ENCODE measurements at regions not wholly inside any gene's neighbourhood (a gene's known extent, or its start where the extent isn't known, plus 50 kb on each side); places are given as distances from the start of the nearest gene placed in this dataset.

DNA sequence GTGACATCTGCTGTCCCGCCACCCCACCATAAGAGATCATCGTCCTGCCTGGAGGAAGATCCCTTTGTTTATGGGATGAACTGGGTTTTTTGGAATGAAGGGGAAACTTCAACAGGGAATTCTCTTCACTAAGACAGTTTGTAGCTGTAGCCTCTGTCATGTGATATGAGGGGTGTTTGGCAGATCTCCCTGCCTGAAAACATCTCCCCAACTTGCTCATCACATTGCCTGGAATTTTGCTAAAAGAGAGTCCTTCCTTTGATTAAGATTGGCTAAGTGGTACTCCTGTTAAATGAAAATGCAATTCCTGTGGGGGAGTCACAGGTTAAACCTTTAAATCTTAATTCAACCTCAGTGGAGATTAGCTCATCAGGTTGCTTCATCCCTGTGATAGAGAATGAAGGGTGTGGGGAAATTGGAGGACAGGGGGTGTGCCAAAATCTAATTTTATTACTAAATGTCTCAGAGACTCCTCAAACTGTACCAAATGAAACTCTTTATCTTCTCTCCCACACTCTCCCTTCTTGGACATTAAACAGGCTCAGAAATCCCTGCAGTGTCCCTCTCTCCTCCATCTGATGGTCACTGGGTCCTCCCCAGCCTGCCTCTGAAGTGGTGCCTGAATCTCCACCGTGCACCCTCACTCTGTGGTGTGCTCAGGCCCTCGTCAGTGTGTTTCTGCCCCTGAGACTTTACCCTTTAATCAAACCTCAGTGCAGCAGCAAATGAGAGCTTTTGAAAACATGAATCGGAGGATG is 54.8 kb downstream of the IER5 start:
- Histone ChIP-seq H3K9me3 (ENCODE audit: low read length) (no peaks in the 10 kb centered on the region), H3K79me2 (ENCODE audit: insufficient read depth, low read length) (no peaks in the 10 kb centered on the region), H3K4me3 (replicated peaks in 1 of 3; ENCODE audit: insufficient read depth in 1 of 3, low read depth in 2 of 3, low read length in 3 of 3) (no peak overlapping the region), H3K9ac (ENCODE audit: insufficient read depth, low read depth, low read length) (no peak overlapping the region), H3K27ac (ENCODE audit: extremely low read length, insufficient read depth, low read length) (no peak overlapping the region), H3K36me3 (replicated peaks in 1 of 2; ENCODE audit: control insufficient read depth in 1 of 2, insufficient read depth in 2 of 2, low read length in 2 of 2) (no peaks in the 10 kb centered on the region), H2AFZ (ENCODE audit: low read length) (no peak overlapping the region), H3K4me1 (ENCODE audit: insufficient read depth, low read length) (peaks cover 35% of the 10 kb centered on the region), H4K20me1 (ENCODE audit: insufficient read depth, low read length) (no peaks in the 10 kb centered on the region), H3K27me3 (ENCODE audit: control insufficient read depth in 1 of 2, insufficient read depth in 2 of 2, low read length in 2 of 2) (peaks cover 0 to 9% of the 10 kb centered on the region in 2 experiments; a peak in 1 of 5 replicates), H3K4me2 (ENCODE audit: low read depth, low read length) (no peak overlapping the region)
- no peak for FAIRE-seq
- TF ChIP-seq, protein P1, sequence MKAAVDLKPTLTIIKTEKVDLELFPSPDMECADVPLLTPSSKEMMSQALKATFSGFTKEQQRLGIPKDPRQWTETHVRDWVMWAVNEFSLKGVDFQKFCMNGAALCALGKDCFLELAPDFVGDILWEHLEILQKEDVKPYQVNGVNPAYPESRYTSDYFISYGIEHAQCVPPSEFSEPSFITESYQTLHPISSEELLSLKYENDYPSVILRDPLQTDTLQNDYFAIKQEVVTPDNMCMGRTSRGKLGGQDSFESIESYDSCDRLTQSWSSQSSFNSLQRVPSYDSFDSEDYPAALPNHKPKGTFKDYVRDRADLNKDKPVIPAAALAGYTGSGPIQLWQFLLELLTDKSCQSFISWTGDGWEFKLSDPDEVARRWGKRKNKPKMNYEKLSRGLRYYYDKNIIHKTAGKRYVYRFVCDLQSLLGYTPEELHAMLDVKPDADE (CRISPR knock-in tag; IDR thresholded peaks at IDR 0.05) = no peak
- TF ChIP-seq SOX6 (IDR thresholded peaks at IDR 0.05) (no peak), SOX6 (CRISPR knock-in tag; IDR thresholded peaks at IDR 0.05) (no peak), ZNF747 (CRISPR knock-in tag; IDR thresholded peaks at IDR 0.05; ENCODE audit: borderline replicate concordance) (no peak), NCOA1 (CRISPR knock-in tag; IDR thresholded peaks at IDR 0.05) (no peak), HOXD1 (CRISPR knock-in tag; IDR thresholded peaks at IDR 0.05) (no peak), PHB2 (IDR thresholded peaks at IDR 0.05; ENCODE audit: partially characterized antibody) (no peak), ZSCAN20 (CRISPR knock-in tag; IDR thresholded peaks at IDR 0.05; ENCODE audit: borderline replicate concordance) (no peak), KMT2A (CRISPR knock-in tag; IDR thresholded peaks at IDR 0.05) (no peak), DPF2 (CRISPR knock-in tag; IDR thresholded peaks at IDR 0.05; ENCODE audit: borderline replicate concordance, low read depth) (no peak), TAF15 (IDR thresholded peaks at IDR 0.05; ENCODE audit: low read depth, low read length, poor library complexity, severe bottlenecking) (no peak), SMC3 (IDR thresholded peaks at IDR 0.05; ENCODE audit: low read length) (no peak), ZNF792 (CRISPR knock-in tag; IDR thresholded peaks at IDR 0.05) (no peak), NR2F6 (IDR thresholded peaks at IDR 0.05) (no peak), NR2F6 (CRISPR knock-in tag; IDR thresholded peaks at IDR 0.05) (no peak), ZBTB20 (CRISPR knock-in tag; IDR thresholded peaks at IDR 0.05; ENCODE audit: borderline replicate concordance, low read depth) (no peak), ZNF678 (CRISPR knock-in tag; IDR thresholded peaks at IDR 0.05) (no peak), HCFC1 (IDR thresholded peaks at IDR 0.05; ENCODE audit: low read depth, low read length) (no peak), HMGXB3 (CRISPR knock-in tag; IDR thresholded peaks at IDR 0.05; ENCODE audit: borderline replicate concordance) (no peak), ZNF629 (CRISPR knock-in tag; conservative IDR thresholded peaks at IDR 0.05) (no peak), ETV6 (CRISPR knock-in tag; conservative IDR thresholded peaks at IDR 0.05) (no peak)
- TF ChIP-seq, protein P2, sequence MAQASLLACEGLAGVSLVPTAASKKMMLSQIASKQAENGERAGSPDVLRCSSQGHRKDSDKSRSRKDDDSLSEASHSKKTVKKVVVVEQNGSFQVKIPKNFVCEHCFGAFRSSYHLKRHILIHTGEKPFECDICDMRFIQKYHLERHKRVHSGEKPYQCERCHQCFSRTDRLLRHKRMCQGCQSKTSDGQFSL (CRISPR knock-in tag; IDR thresholded peaks at IDR 0.05) = no peak
- no TSS peak for BruUV-seq (replicated peaks)
- no peak for ATAC-seq
- no peak for DNase-seq (ENCODE audit: low spot score)
- intact Hi-C loops (cut with micrococcal nuclease; ENCODE audit: unreplicated experiment) = loop anchor here (5.0 kb wide), 1 partner anchor 121 kb away; the partner anchor contains the start of gene STX6
- in situ Hi-C loops (cut with HindIII; ENCODE audit: extremely low pct_ligation_motif_present, low pct_unique_long_range_greater_than_20kb) = loop anchor here (5.0 to 25.0 kb wide), 4 partner anchors 56 to 631 kb away; partner anchors contain the start of genes ACBD6 and IER5
- WGBS (ENCODE audit: low lambda C conversion rate) = 3% methylated on average over 4 of the region's 5 CpGs
- ChIA-PET POLR2A (interaction anchor here (0.8 to 2.2 kb wide), 3 partner anchors 59 to 218 kb away, joined by 3 to 10 read pairs (median 4); no protein-coding TSS in a partner anchor), CTCF (ENCODE audit: low intra/inter-chr PET ratio, low total read pairs) (interaction anchor here (1.8 to 2.6 kb wide), 3 partner anchors 59 to 261 kb away, joined by 15 to 25 read pairs (median 20); no protein-coding TSS in a partner anchor)
